ENCODE measurements at regions not wholly inside any gene's neighbourhood (a gene's known extent, or its start where the extent isn't known, plus 50 kb on each side); places are given as distances from the start of the nearest gene placed in this dataset.
"Not testable (repeated sequence)": the region's sequence is repeated elsewhere in the genome, so short reads cannot be mapped to it uniquely, and the experiment has no call there.

GRCh38 chr20:22951966-22952365 lies 83.1 kb upstream of the SSTR4 start:
- DNase-seq (ENCODE audit: low spot score), result no peak

DNA sequence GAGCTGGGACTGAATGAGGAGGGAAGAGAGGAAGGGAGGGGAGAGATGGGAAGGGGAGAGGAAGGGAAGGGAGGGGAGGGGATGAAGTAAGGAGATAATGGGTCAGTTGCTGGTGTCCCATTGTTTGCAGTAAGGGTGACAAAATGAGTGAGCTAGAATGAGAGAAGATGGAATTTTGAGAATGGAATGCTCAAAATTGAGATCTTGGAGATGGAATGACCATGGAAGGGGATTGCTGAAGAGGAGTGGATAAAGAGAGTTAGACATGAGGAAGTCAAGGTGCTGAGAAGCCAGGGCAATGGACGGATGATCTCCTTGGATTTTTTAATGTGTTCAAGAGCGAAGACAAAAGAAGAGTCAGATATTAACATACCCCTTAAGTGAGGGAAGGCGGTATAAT lies 80.5 kb upstream of the SSTR4 start:
- no peak for DNase-seq (ENCODE audit: low spot score)

DNA sequence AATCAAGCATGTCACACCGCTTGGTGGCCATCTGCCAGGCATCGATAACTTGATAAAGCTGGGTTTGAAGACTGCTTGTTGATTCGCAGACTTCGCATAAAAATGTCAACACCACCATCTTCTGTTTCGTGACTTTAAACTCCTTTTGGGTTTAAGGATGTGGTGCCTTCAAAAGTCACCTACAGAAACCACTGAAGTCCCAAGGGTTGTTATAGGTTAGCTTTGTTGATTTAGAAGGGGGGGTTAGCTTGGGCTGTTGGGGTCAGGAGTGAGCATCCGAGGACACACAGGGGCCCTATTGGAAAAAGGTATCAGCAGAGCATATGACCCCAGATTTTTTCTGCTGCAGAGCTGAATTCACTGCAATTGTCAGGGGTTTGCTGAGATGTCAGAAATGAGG lies 76.7 kb upstream of the SSTR4 start:
- no peak for DNase-seq (ENCODE audit: low spot score)

DNA sequence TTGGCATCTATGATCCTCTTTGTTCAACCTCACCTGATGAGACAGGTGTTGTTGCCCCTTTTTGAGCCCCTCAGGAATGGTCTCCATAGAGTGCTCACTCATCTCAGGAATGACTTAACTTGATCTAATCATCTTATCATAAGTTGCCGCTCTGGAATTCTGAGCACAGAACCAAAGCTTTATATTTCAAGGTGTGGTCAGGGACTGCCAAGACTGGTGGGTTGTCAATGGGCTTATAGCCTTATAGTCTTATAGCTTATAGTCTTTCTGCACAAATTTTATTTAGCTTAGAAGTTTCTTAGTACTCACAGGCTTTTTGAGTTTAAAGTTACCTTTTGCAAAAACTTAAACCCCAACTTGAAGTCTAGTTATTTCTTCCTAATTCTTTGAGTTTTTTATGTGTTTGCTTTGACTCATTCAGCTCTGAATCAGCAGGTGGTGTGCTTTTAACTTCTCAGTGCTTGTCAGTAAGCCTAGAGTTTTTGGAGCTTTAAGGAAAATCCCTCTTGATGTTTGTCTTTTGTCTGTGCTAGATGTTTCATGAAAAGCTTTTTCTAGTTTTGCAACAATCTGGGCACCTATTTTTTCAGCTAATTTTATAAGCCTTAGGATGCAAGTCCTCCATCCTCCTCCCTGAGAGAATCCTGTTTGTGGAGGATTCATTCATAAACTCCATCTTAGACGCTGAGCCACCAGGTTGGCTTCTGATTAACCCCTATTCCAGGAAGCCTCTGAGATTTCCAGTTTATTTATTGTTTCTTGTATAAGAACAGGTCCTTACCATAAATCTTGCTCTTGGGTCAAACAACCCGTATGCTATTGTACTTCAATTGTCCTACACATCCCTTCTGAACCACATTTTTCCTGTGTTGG lies 72.3 kb upstream of the SSTR4 start:
- no peak for DNase-seq (ENCODE audit: low spot score)

GRCh38 chr20:22963581-22963980 lies 71.5 kb upstream of the SSTR4 start:
- no peak for DNase-seq (ENCODE audit: low spot score)

DNA sequence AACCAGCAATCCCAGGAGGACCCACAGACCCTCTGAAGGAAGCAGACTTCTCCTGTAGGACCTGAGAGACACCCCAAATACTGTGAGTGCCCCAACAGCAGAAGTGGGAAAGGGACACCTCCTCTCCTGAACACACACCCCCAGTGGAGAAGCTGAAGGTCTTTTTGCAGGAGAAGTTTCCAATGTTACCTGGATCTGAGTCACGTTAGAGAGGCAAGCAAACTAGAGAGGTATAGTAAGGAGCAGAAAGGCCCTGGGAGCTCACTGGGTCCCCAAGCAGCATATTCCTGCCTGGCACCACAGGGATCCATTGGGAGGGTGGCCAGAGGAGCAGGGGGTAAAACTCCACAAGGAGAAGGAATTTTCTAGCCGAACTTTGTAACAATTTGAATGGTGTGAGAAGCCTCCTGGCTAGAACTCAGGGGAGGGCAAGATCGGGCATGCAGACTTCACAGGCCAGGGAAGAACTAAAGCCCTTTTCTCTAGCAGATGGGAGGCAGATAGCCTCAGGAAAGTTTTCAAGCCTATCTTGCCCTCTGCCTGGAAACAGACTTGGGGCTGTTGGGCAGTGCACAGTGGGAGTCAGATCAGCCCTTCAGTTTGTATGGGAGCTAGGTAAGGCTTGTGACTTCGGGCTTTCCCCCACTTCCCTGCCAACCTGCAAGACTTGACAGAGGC lies 68.2 kb upstream of the SSTR4 start:
- no peak for DNase-seq (ENCODE audit: low spot score)

DNA sequence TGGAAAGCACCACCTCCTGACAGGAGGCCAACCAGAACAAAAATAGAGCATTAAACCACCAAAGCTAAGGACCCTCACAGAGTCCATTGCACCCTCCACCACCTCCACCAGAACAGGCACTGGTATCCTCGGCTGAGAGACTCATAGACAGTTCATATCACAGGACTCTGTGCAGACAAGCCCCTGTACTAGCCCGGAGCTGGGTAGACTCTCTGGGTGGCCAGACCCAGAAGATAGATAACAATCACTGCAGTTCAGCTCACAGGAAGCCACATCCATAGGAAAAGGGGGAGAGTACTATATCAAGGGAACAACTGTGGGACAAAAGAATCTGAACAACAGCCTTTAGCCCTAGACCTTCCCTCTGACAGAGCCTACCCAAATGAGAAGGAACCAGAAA lies 67.4 kb upstream of the SSTR4 start:
- DNase-seq (ENCODE audit: low spot score), result not testable (repeated sequence)

DNA sequence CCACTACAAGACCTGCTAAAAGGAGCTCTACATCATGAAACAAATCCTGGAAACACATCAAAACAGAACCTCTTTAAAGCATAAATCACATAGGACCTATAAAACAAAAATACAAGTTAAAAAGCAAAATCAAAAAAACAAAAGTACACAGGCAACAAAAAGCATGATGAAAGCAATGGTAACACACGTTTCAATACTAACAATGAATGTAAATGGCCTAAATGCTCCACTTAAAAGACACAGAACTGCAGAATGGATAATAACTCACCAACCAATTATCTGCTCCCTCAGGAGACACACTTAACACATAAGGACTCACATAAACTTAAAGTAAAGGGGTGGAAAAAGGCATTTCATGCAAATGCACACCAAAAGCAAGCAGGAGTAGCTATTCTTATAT lies 66.1 kb upstream of the SSTR4 start:
- not testable (repeated sequence) for DNase-seq (ENCODE audit: low spot score)

DNA sequence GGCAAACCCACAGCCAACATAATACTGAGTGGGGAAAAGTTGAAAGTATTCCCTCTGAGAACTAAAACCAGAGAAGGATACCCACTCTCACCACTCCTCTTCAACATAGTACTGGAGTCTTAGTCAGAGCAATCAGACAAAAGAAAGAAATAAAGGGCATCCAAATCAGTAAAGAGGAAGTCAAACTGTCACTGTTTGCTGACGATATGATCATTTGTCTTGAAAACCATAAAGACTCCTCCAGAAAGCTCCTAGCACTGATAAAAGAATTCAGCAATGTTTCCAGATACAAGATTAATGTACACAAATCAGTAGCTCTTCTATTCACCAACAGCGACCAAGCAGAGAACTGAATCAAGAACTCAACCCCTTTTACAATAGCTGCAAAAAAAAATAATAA lies 64.0 kb upstream of the SSTR4 start:
- not testable (repeated sequence) for DNase-seq (ENCODE audit: low spot score)

DNA sequence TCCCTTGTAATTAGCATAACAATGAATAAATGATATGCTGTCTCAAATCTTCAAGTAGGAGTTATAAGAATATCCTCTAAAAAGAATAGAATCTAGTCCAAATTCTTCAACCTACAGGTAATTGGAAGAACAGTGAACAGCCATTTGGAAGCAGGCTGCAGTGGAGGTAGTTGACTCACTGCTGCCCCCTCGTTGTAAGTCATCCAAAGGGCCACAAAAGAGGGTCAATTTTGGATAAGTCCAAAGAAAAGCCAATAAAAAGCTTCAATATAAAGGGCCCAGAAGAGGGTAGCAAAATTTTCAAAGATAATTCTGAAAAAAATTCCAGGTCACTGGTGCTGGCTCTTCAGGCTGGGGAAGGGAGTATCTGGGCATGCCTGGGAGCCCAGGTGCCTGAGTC lies 60.8 kb upstream of the SSTR4 start:
- no peak for DNase-seq (ENCODE audit: low spot score)

DNA sequence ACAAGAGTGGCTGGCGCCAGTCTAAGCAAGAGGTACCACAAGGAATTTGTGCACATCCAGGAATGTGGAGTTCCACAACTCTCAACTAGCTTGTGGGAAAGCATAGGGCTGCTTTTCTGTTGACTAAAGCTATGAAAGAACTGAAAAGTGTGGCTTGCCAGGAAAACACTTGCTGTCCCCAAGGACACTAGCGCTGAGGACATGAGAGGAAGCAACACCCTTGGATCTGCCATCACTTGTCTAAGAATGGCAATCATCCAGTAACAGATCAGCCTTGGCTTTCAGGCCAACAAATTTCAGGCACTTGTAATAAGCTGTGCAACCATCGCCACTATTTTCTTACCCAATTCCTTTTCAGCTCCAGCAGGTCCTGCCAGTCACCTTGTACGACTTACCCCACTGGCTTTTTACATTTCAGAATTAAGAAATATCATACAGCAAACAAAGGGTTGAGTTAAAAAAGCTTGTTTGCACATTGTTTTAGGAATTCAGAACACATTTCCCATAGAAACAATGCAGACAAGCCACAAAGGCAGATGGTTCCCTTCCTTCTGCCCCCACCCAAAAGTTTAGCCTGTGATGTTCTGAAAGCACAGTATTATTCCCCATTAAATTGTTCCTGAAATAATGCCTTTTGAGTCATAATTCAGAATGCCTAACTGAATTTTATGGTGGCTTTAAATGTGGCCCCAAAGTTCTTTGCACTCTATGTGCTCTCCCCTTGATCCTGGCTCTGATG lies 57.9 kb upstream of the SSTR4 start:
- DNase-seq (ENCODE audit: low spot score), result no peak

GRCh38 chr20:22984008-22984407 lies 51.1 kb upstream of the SSTR4 start:
- no peak for DNase-seq (ENCODE audit: low spot score)

DNA sequence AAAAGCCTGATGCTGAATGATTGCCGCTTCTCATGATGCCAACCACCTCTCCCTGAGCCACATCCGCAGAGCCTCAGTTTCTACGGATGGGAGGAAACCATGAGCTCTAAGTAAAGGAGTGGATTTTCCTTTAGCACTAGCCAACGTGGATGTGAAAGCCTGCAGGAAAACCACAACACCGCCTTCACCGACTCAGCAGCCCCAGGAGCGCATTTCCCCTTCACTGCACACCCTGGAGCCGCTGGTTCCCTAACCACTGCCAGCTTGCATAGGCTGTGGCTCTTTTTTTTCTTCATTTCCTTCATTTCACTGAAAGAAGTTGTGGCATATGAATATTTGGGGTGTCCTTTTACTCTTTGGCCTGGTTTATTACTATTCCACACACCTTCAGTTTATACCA lies 50.5 kb upstream of the SSTR4 start:
- no peak for DNase-seq (ENCODE audit: low spot score)

- no peak for DNase-seq (ENCODE audit: low spot score)
Observed at GRCh38 chr20:22985239-22985778, 49.8 kb upstream of the SSTR4 start.

Measured in AG20443 (cell line).